Heart right ventricle (tissue), 16 donors: ENCODE measurements at regions not wholly inside any gene's neighbourhood (a gene's known extent, or its start where the extent isn't known, plus 50 kb on each side); places are given as distances from the start of the nearest gene placed in this dataset.

Source experiments
- ATAC-seq, 8 donors: fragments of 200-7000 bp; cut with Tn5 transposase; one replicate each; pipeline ENCODE4 v1.9.1; 2020; ENCODE audit warnings: mild to moderate bottlenecking in 8 of 8, moderate library complexity in 8 of 8, moderate number of reproducible peaks in 1 of 8
- DNase-seq, 2 donors: peaks; one replicate each; pipeline ENCODE4 v3.0.0-alpha.2; 2020
- H3K27ac ChIP-seq, 10 donors: fragments of 200-600 bp; sonication (generic) in 2 of 10; one replicate each; pipeline versions ENCODE4 v1.5.0 to v1.8.0; 2020 to 2022; ENCODE audit warnings: mild to moderate bottlenecking in 3 of 10
- H3K27me3 ChIP-seq, 7 donors: fragments of 200-600 bp; one replicate each; pipeline ENCODE4 v1.8.0; 2021 to 2022; ENCODE audit warnings: mild to moderate bottlenecking in 2 of 7
- H3K36me3 ChIP-seq, 9 donors: fragments of 200-600 bp; sonication (generic) in 1 of 9; one replicate each; pipeline versions ENCODE4 v1.5.0 to v1.8.0; 2020 to 2022; ENCODE audit warnings: mild to moderate bottlenecking in 2 of 9
- H3K4me1 ChIP-seq, 9 donors: fragments of 200-600 bp; sonication (generic) in 1 of 9; one replicate each; pipeline versions ENCODE4 v1.5.0 to v1.8.0; 2020 to 2022; ENCODE audit warnings: mild to moderate bottlenecking in 4 of 9
- H3K4me3 ChIP-seq, 10 donors: fragments of 200-600 bp; sonication (generic) in 2 of 10; one replicate each; pipeline versions ENCODE4 v1.5.0 to v1.8.0; 2020 to 2022; ENCODE audit warnings: mild to moderate bottlenecking in 7 of 10, moderate library complexity in 2 of 10
- H3K9me3 ChIP-seq, 11 donors: fragments of 200-600 bp in 10 of 11; sonication (generic) in 2 of 11; one replicate each; pipeline versions ENCODE4 v1.5.0 to v1.8.0; 2013 to 2022; ENCODE audit warnings: mild to moderate bottlenecking in 2 of 11, control low read depth in 1 of 11, moderate library complexity in 1 of 11
- CTCF ChIP-seq, 9 donors: fragments of 200-600 bp; sonication (generic) in 2 of 9; IDR thresholded peaks; one replicate each; pipeline versions ENCODE4 v1.5.0 to v1.8.0; 2021 to 2022; ENCODE audit warnings: antibody characterized with exemption in 9 of 9, mild to moderate bottlenecking in 5 of 9, moderate library complexity in 1 of 9
- WGBS, 2 donors: extraction: QIAGEN DNeasy Blood & Tissue Kit; methylation state at CpG; one replicate each; pipeline ENCODE4 v1.1.7; 2013; ENCODE audit warnings: inconsistent platforms in 1 of 2; 5-methylcytosine and 5-hydroxymethylcytosine counted together
- intact Hi-C, 10 donors: fragments of 100-400 bp; cut with DNase I; formaldehyde crosslinking; loops; one replicate each; pipeline versions ENCODE4 v1.11.1 to v1.14.2; 2022
- donor health status: Arrhythmogenic right ventricular cardiomyopathy.
- donor health status: ischemic (EF 13 %, LVEDD 7.1; RV severe dilation, severe dysfunction).
- donor health status: healthy with polysubstance abuse.
- donor health status: DM: no; HTN: yes; CAD: no.
- donor health status: DM: no; HTN: no; CAD: no.
- donor health status: ischemic (EF 25% LVEDD 6.9; RV normal size, moderate dysfunction).
- donor health status: ischemic (EF 25% LVEDD 5.7; RV mildly dilated, moderate dysfunction).
- donor health status: healthy.
- donor health status: DM: yes; HTN: yes; CAD: no.
- donor health status: Ischemic cardiomyopathy.
- donor health status: ischemic (EF 35%, LVEDD 5.7; RV mildly dilated, moderate dysfunction).
- donor health status: nonischemic (EF 11% LVEDD 7.7; RV severe dilation, severe dysfunction).
- donor health status: DM: yes; HTN: yes; CAD: no.
- donor health status: PGD.
- donor health status: ischemic (EF 29% LVEDD 5.4; RV normal size, mild dysfunction).
- donor health status: nonischemic (EF 23%, LVEDD 6.1; RV moderate dilation, normal function).

GRCh38 chr22:48309836-48310235, 1517.8 kb downstream of the BRD1 start:
- no peaks in the 10 kb centered on the region for H3K4me1 ChIP-seq
- no peak for TF ChIP-seq CTCF (IDR thresholded peaks at IDR 0.05)
- no peak for ATAC-seq
- H3K27ac ChIP-seq = no peak overlapping the region
- peaks cover 0 to 28% (median 9%) of the 10 kb centered on the region in 11 donors for H3K9me3 ChIP-seq
- DNase-seq = no peak
- intact Hi-C loops = no loop called here
- H3K27me3 ChIP-seq = peaks cover 0 to 28% (median 20%) of the 10 kb centered on the region in 7 donors
- no peak overlapping the region for H3K4me3 ChIP-seq
- H3K36me3 ChIP-seq = no peaks in the 10 kb centered on the region
- 55 to 57% methylated on average over 8 of the region's 8 CpGs for WGBS, 2 donors

- no peak for TF ChIP-seq CTCF (IDR thresholded peaks at IDR 0.05)
- Histone ChIP-seq H3K9me3 (peaks cover 0 to 28% (median 9%) of the 10 kb centered on the region in 11 donors), H3K4me1 (no peaks in the 10 kb centered on the region), H3K27me3 (peaks cover 0 to 25% (median 16%) of the 10 kb centered on the region in 7 donors), H3K36me3 (no peaks in the 10 kb centered on the region), H3K4me3 (no peak overlapping the region), H3K27ac (no peak overlapping the region)
- intact Hi-C loops = no loop called here
- DNase-seq = no peak
- ATAC-seq = no peak
- 82 to 83% methylated on average over 18 of the region's 18 CpGs for WGBS, 2 donors
Observed at GRCh38 chr22:48309115-48309705, 1518.5 kb downstream of the BRD1 start.

GRCh38 chr22:48307931-48308330, 1519.7 kb downstream of the BRD1 start:
- DNase-seq = no peak

GRCh38 chr22:48306785-48307510, 1520.7 kb downstream of the BRD1 start:
- intact Hi-C loops = no loop called here
- Histone ChIP-seq H3K4me1 (no peaks in the 10 kb centered on the region), H3K27ac (no peak overlapping the region), H3K27me3 (peaks cover 0 to 31% (median 17%) of the 10 kb centered on the region in 7 donors), H3K36me3 (no peaks in the 10 kb centered on the region), H3K9me3 (peaks cover 0 to 14% (median 7%) of the 10 kb centered on the region in 11 donors), H3K4me3 (no peak overlapping the region)
- WGBS, 2 donors = 78 to 79% methylated on average over 19 of the region's 19 CpGs
- ATAC-seq = peak in 1 of 8 donors; percentile 12
- DNase-seq = no peak
- no peak for TF ChIP-seq CTCF (IDR thresholded peaks at IDR 0.05)

More at GRCh38 chr22:48307931-48308330, 1519.7 kb downstream of the BRD1 start:
- no peak for TF ChIP-seq CTCF (IDR thresholded peaks at IDR 0.05)
- WGBS, 2 donors = 72 to 76% methylated on average over 7 of the region's 7 CpGs
- H3K27ac ChIP-seq = no peak overlapping the region
- no peak for ATAC-seq
- H3K4me3 ChIP-seq = no peak overlapping the region
- intact Hi-C loops = no loop called here
- H3K9me3 ChIP-seq = peaks cover 0 to 24% (median 9%) of the 10 kb centered on the region in 11 donors
- H3K4me1 ChIP-seq = no peaks in the 10 kb centered on the region
- no peaks in the 10 kb centered on the region for H3K36me3 ChIP-seq
- peaks cover 0 to 31% (median 15%) of the 10 kb centered on the region in 7 donors for H3K27me3 ChIP-seq
